Neural cell (in vitro differentiated cells): ENCODE measurements at regions not wholly inside any gene's neighbourhood (a gene's known extent, or its start where the extent isn't known, plus 50 kb on each side); places are given as distances from the start of the nearest gene placed in this dataset.

Experiments
- H2AFZ ChIP-seq: fragments of 200-600, 300-800 bp; sonication (generic), shearing (Covaris generic); 2 replicates; pipeline ENCODE4 v1.6.0; 2014; ENCODE audit warnings: low read depth, mild to moderate bottlenecking, antibody characterized with exemption, low read length, moderate library complexity
- H3F3A ChIP-seq: fragments of 200-600 bp; shearing (Covaris generic); 2 replicates; pipeline ENCODE4 v1.6.1; 2016; ENCODE audit warnings: mild to moderate bottlenecking, moderate library complexity, mixed read lengths, antibody characterized with exemption, low read length; ENCODE audit not compliant: insufficient read depth, poor library complexity, severe bottlenecking
- H3K27ac ChIP-seq: fragments of 200-600, 300-800 bp; sonication (generic), shearing (Covaris generic); 2 replicates; pipeline ENCODE4 v1.5.1; 2014; ENCODE audit warnings: mild to moderate bottlenecking, low read length, moderate library complexity
- H3K27me3 ChIP-seq: fragments of 300-800, 200-600 bp; sonication (generic), shearing (Covaris generic); 2 replicates; pipeline ENCODE4 v1.6.0; 2014; ENCODE audit warnings: mild to moderate bottlenecking, low read depth, low read length, moderate library complexity; ENCODE audit not compliant: insufficient read depth
- H3K36me3 ChIP-seq: fragments of 300-800, 200-600 bp; sonication (generic), shearing (Covaris generic); 2 replicates; pipeline ENCODE4 v1.5.1; 2014; ENCODE audit warnings: mild to moderate bottlenecking, antibody characterized with exemption, low read length, moderate library complexity; ENCODE audit not compliant: insufficient read depth
- H3K4me2 ChIP-seq: fragments of 300-800, 200-600 bp; sonication (generic), shearing (Covaris generic); 2 replicates; pipeline ENCODE4 v1.6.0; 2014; ENCODE audit warnings: mild to moderate bottlenecking, low read length
- H3K4me3 ChIP-seq: fragments of 300-800, 200-600 bp; sonication (generic), shearing (Covaris generic); 2 replicates; pipeline ENCODE4 v1.5.1; 2014; ENCODE audit warnings: mild to moderate bottlenecking, low read length, moderate library complexity
- H3K79me2 ChIP-seq: fragments of 200-600 bp; shearing (Covaris generic); replicated peaks from 2 replicates; pipeline ENCODE4 v1.6.0; 2014; ENCODE audit warnings: mild to moderate bottlenecking, low read length, moderate library complexity; ENCODE audit not compliant: insufficient read depth
- H3K9ac ChIP-seq: fragments of 300-800, 200-600 bp; sonication (generic), shearing (Covaris generic); 2 replicates; pipeline ENCODE4 v1.6.1; 2016; ENCODE audit warnings: mild to moderate bottlenecking, low read length, mixed read lengths
- H3K9me2 ChIP-seq: fragments of 200-600 bp; shearing (Covaris generic); 2 replicates; pipeline ENCODE4 v1.6.1; 2016; ENCODE audit warnings: mild to moderate bottlenecking, low read length, mixed read lengths; ENCODE audit not compliant: insufficient read depth
- H3K9me3 ChIP-seq: fragments of 200-600, 300-800 bp; sonication (generic), shearing (Covaris generic); 2 replicates; pipeline ENCODE4 v1.6.1; 2016; ENCODE audit warnings: mild to moderate bottlenecking, mixed run types, low read length, moderate library complexity, mixed read lengths
- H4K20me1 ChIP-seq: fragments of 200-600 bp; shearing (Covaris generic); 2 replicates; pipeline ENCODE4 v1.6.1; 2016; ENCODE audit warnings: mild to moderate bottlenecking, mixed run types; ENCODE audit not compliant: insufficient read depth
- CTCF ChIP-seq: fragments of 450-650 bp; IDR thresholded peaks from 2 replicates; pipeline ENCODE4 v1.5.1; 2014; ENCODE audit warnings: antibody characterized with exemption, mild to moderate bottlenecking, moderate library complexity; ENCODE audit not compliant: poor library complexity, severe bottlenecking
- EP300 ChIP-seq: fragments of 450-650 bp; conservative IDR thresholded peaks from 2 replicates; pipeline ENCODE4 v1.6.1; 2014; ENCODE audit warnings: antibody characterized with exemption, mild to moderate bottlenecking, moderate library complexity; ENCODE audit not compliant: poor library complexity, severe bottlenecking
- EZH2 ChIP-seq: fragments of 200-600, 300-800 bp; shearing (Covaris generic), sonication (generic); IDR thresholded peaks from 2 replicates; pipeline ENCODE4 v1.6.1; 2014; ENCODE audit warnings: antibody characterized with exemption, low read length, borderline replicate concordance, mild to moderate bottlenecking; ENCODE audit not compliant: insufficient read depth, poor library complexity, severe bottlenecking
- MXI1 ChIP-seq: fragments of 450-650 bp; conservative IDR thresholded peaks from 2 replicates; pipeline ENCODE4 v1.6.1; 2014; ENCODE audit warnings: antibody characterized with exemption, mild to moderate bottlenecking; ENCODE audit not compliant: poor library complexity, severe bottlenecking
- POLR2AphosphoS5 ChIP-seq: IDR thresholded peaks from 2 replicates; pipeline ENCODE4 v1.6.1; 2012
- RAD21 ChIP-seq: fragments of 450-650 bp; conservative IDR thresholded peaks from 2 replicates; pipeline ENCODE4 v1.6.1; 2014; ENCODE audit warnings: antibody characterized with exemption, mild to moderate bottlenecking, moderate library complexity
- REST ChIP-seq: IDR thresholded peaks from 2 replicates; pipeline ENCODE4 v1.6.1; 2012; ENCODE audit warnings: borderline replicate concordance
- SMC3 ChIP-seq: fragments of 450-650 bp; conservative IDR thresholded peaks from 2 replicates; pipeline ENCODE4 v1.6.1; 2014; ENCODE audit warnings: antibody characterized with exemption, mild to moderate bottlenecking, moderate library complexity; ENCODE audit not compliant: poor library complexity
- TAF1 ChIP-seq: IDR thresholded peaks from 2 replicates; pipeline ENCODE4 v1.6.1; 2012; ENCODE audit warnings: low read depth

DNA sequence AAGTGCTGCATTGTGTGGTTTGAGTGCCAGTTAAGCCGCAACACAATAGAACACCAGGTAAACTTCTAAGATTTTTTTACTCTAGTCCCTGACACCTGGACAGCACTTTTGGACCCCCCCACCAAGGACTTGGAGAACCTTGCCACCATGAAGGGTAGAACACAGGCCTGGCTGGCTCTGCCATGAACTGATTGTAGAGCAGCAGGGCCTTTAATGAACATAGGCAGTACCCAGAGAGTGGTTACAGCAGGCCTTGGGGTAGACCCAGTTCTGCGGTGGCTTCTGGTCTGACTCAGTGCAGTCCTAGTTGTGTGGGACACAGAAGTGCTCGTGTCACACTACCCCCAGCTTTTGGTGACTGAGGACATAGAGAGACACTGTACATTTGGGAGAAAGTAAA is 648.3 kb downstream of the PCDH19 start:
- no peak for TF ChIP-seq POLR2AphosphoS5
- no peak for TF ChIP-seq RAD21
- no peak for TF ChIP-seq EP300
- TF ChIP-seq MXI1: no peak
- TF ChIP-seq SMC3: no peak
- no peak for TF ChIP-seq REST
- no peak overlapping the region for H3K4me2 ChIP-seq
- H3K4me3 ChIP-seq: no peak overlapping the region
- H3K36me3 ChIP-seq: no peaks in the 10 kb centered on the region
- H4K20me1 ChIP-seq: no peaks in the 10 kb centered on the region
- H3K9ac ChIP-seq: no peak overlapping the region
- H3K27ac ChIP-seq: no peak overlapping the region
- no peaks in the 10 kb centered on the region for H3F3A ChIP-seq
- no peaks in the 10 kb centered on the region for H3K79me2 ChIP-seq
- no peak overlapping the region for H2AFZ ChIP-seq
- no peaks in the 10 kb centered on the region for H3K9me2 ChIP-seq
- no peaks in the 10 kb centered on the region for H3K27me3 ChIP-seq
- H3K9me3 ChIP-seq: no peaks in the 10 kb centered on the region

DNA sequence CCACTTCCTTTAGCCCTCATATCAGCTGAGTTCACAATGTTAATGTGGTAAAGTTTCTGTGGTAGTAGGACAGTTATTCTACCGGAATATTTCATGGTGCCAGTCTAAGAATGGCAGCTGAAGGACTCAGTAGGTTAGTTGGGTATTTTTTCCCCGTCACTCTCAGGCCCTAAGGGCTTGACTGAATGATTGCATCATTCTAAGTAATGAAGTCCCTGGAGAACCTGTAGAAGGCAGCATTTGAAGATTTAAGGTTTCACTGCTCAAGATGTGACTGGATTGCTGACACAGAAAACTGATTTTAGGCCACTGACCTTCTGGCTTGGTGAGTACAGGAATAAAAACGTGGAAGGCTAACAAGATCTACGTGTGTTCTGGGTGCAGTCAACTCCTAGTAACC is 657.3 kb downstream of the PCDH19 start:
- H3K4me2 ChIP-seq: no peak overlapping the region
- H3F3A ChIP-seq: no peaks in the 10 kb centered on the region
- H3K4me3 ChIP-seq: no peak overlapping the region
- H3K9ac ChIP-seq: no peak overlapping the region
- H3K27ac ChIP-seq: no peak overlapping the region
- no peaks in the 10 kb centered on the region for H3K9me2 ChIP-seq
- TF ChIP-seq REST: no peak
- no peak for TF ChIP-seq POLR2AphosphoS5
- no peak for TF ChIP-seq RAD21
- TF ChIP-seq MXI1: no peak
- no peak for TF ChIP-seq EP300
- no peak for TF ChIP-seq TAF1
- TF ChIP-seq SMC3: no peak
- no peak for TF ChIP-seq CTCF
- TF ChIP-seq EZH2: no peak
- H2AFZ ChIP-seq: no peak overlapping the region
- H3K79me2 ChIP-seq: no peaks in the 10 kb centered on the region
- no peaks in the 10 kb centered on the region for H3K36me3 ChIP-seq
- no peaks in the 10 kb centered on the region for H4K20me1 ChIP-seq
- H3K27me3 ChIP-seq: no peaks in the 10 kb centered on the region
- no peaks in the 10 kb centered on the region for H3K9me3 ChIP-seq
